Stomach (tissue), 4 donors: ENCODE measurements at regions not wholly inside any gene's neighbourhood (a gene's known extent, or its start where the extent isn't known, plus 50 kb on each side); places are given as distances from the start of the nearest gene placed in this dataset.

ENCODE experiments used
- POLR2A ChIP-seq, 4 donors: fragments of 450-650 bp; IDR thresholded peaks; one replicate each; pipeline ENCODE4 v1.6.1; 2016; ENCODE audit warnings: antibody characterized with exemption in 4 of 4, control low read depth in 2 of 4, mild to moderate bottlenecking in 1 of 4, moderate library complexity in 1 of 4
- TF ChIP-seq, protein P1 (sequence below), 7 experiments: fragments of 450-650 bp in 4 of 7; fragments of 200-600 bp in 3 of 7; sonication (generic) in 3 of 7; IDR thresholded peaks; one replicate each; pipeline ENCODE4 v1.5.1; 2016 to 2019; ENCODE audit warnings: antibody characterized with exemption in 7 of 7, control low read depth in 2 of 7, mild to moderate bottlenecking in 1 of 7

DNA sequence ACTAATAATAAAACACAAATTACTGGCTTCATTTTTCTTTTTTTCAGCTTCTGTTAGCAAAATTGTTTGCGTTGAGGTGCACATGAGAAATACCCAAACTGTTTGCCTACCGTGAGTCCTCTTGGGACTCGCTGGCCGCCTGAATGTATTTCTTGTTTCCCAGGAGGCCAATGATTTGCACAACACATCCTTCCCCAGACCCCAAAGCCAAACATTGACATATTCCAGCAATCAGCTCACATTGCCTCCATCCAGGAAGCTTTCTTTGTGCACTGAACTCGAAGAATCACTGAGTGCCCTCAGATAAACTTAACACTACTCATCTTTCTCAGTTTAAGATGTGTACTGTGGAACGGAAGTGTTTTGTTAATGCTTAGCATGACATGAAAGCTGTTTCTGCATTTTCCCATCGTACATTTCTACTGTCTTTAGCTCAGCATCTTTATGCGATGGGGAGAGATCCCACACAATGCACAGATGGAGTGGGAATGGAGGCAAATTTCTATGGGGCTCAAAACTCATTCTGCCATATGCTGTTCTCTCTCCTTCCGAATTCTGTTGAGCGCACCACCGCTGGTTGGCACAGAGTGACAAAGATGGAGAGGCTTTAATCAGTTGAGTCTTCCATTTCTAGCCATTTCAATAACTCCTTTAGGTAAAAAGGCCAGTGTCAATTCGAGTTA lies 399.5 kb downstream of the RFC3 start:
- no peak for TF ChIP-seq POLR2A (IDR thresholded peaks at IDR 0.05)
- TF ChIP-seq, protein P1, sequence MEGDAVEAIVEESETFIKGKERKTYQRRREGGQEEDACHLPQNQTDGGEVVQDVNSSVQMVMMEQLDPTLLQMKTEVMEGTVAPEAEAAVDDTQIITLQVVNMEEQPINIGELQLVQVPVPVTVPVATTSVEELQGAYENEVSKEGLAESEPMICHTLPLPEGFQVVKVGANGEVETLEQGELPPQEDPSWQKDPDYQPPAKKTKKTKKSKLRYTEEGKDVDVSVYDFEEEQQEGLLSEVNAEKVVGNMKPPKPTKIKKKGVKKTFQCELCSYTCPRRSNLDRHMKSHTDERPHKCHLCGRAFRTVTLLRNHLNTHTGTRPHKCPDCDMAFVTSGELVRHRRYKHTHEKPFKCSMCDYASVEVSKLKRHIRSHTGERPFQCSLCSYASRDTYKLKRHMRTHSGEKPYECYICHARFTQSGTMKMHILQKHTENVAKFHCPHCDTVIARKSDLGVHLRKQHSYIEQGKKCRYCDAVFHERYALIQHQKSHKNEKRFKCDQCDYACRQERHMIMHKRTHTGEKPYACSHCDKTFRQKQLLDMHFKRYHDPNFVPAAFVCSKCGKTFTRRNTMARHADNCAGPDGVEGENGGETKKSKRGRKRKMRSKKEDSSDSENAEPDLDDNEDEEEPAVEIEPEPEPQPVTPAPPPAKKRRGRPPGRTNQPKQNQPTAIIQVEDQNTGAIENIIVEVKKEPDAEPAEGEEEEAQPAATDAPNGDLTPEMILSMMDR (IDR thresholded peaks at IDR 0.05) = no peak
